ENCODE measurements at regions not wholly inside any gene's neighbourhood (a gene's known extent, or its start where the extent isn't known, plus 50 kb on each side); places are given as distances from the start of the nearest gene placed in this dataset.

DNA sequence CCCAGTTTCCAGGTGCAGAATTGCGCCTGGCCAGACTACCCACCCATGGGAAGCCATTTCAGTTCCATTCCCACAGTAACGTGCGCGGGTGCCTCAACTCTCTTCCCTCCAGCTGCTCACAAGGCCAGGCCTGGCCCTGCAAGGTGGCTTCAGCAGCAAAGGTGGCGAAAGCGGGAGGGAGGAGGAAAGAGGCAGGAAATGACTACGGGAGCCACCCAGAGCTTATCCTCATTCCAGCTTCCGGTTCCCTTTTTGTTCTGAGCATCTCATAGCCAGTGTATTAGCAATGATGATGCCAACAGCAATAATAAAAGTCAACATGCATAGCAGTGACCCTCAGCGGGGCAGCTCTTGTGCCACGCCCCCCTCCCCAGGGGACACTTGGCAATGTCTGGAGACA is 101.5 kb upstream of the BOD1 start:
- no peaks in the 10 kb centered on the region for H3K4me1 Mint-ChIP-seq (ENCODE audit: low read depth in 2 of 2)
- ATAC-seq (replicated peaks) (no peak), DNase-seq (no peak)
- H3K9me3 Mint-ChIP-seq = no peaks in the 10 kb centered on the region
- peaks cover 22 to 48% of the 10 kb centered on the region in 2 donors for H3K27me3 Mint-ChIP-seq
- no peak overlapping the region for H3K4me3 Mint-ChIP-seq
- H3K27ac Mint-ChIP-seq = no peak overlapping the region
- H3K36me3 Mint-ChIP-seq (ENCODE audit: insufficient read depth) = no peaks in the 10 kb centered on the region

DNA sequence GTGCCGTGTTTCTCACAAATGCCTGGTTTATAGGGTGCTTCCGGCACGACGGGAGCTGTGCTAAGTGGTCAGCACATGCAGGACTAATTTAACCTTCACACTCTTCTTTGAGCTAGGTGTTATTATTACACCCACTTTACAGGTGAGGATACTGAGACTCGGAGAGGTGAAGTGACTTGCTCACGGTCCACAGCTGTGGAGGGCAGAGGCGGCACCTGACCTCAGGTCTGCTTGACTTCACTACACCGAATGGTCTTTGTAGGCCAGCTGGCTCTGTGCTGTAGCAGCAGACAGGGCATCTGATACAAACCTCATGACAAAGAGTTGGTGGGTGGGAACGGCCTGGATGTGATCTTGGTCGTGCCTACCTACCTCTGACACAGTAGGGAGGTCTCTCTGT is 102.0 kb upstream of the BOD1 start:
- H3K4me3 Mint-ChIP-seq = no peak overlapping the region
- ATAC-seq (replicated peaks) = no peak
- peaks cover 25 to 49% of the 10 kb centered on the region in 2 donors for H3K27me3 Mint-ChIP-seq
- no peak overlapping the region for H3K27ac Mint-ChIP-seq
- H3K9me3 Mint-ChIP-seq = no peaks in the 10 kb centered on the region
- no peaks in the 10 kb centered on the region for H3K36me3 Mint-ChIP-seq (ENCODE audit: insufficient read depth)
- no peaks in the 10 kb centered on the region for H3K4me1 Mint-ChIP-seq (ENCODE audit: low read depth in 2 of 2)
- DNase-seq = no peak

DNA sequence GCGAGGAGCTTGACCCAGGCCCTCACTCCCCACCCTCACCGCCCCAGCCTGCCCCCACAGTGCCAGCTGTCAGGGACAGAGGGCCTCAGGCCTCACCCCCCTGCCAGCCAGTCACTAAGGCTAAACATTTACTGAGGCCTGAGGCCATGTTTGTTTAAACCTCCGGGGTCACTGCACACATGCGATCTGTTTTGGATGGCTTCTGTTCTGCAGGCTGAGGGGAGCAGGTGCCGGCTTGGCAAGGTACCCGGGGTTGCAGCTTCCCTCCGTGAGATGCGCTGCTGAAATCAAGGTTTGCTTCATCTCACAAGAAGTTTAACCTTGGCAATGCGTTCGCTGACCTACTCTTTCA is 103.3 kb upstream of the BOD1 start:
- H3K4me3 Mint-ChIP-seq = no peak overlapping the region
- no peaks in the 10 kb centered on the region for H3K4me1 Mint-ChIP-seq (ENCODE audit: low read depth in 2 of 2)
- H3K9me3 Mint-ChIP-seq = no peaks in the 10 kb centered on the region
- ATAC-seq (replicated peaks) (no peak), DNase-seq (no peak)
- H3K36me3 Mint-ChIP-seq (ENCODE audit: insufficient read depth) = no peaks in the 10 kb centered on the region
- H3K27me3 Mint-ChIP-seq = peaks cover 32 to 38% of the 10 kb centered on the region in 2 donors
- H3K27ac Mint-ChIP-seq = no peak overlapping the region

DNA sequence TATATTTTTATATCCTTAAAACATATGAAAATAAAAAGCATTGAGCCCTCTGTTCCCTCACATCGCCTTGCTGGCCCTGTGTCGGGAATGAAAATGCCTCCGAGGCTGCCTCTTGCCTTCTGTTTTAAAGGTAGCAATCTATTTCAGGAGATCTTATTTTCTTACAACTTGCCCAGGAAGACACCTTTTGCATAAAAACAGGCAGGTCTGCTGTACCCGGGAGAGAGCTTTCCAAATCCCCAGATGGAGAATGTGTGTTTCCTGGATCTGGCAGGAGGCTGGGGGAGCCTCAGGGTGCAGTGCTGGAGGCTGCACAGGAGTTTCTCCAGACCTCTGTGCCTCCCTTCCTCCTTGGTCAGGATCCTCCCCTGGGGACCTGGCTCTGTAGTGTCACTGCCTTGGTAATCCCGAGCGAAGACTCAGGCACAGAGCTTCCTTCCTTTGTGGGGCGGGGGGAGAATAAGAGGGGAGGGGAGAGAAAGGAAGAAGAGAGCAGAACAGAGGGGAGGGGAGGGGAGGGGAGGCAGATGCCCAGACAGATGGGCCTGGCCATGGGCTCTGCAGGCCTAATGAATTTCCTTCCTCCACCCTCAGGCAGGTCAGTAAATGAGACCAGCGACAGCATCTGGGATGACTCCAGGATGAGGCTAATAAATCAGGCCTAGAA is 104.0 kb upstream of the BOD1 start:
- no peaks in the 10 kb centered on the region for H3K9me3 Mint-ChIP-seq
- peaks cover 33 to 34% of the 10 kb centered on the region in 2 donors for H3K27me3 Mint-ChIP-seq
- ATAC-seq (replicated peaks) = no peak
- H3K4me3 Mint-ChIP-seq = no peak overlapping the region
- H3K27ac Mint-ChIP-seq = no peak overlapping the region
- no peaks in the 10 kb centered on the region for H3K4me1 Mint-ChIP-seq (ENCODE audit: low read depth in 2 of 2)
- no peak for DNase-seq
- H3K36me3 Mint-ChIP-seq (ENCODE audit: insufficient read depth) = no peaks in the 10 kb centered on the region

DNA sequence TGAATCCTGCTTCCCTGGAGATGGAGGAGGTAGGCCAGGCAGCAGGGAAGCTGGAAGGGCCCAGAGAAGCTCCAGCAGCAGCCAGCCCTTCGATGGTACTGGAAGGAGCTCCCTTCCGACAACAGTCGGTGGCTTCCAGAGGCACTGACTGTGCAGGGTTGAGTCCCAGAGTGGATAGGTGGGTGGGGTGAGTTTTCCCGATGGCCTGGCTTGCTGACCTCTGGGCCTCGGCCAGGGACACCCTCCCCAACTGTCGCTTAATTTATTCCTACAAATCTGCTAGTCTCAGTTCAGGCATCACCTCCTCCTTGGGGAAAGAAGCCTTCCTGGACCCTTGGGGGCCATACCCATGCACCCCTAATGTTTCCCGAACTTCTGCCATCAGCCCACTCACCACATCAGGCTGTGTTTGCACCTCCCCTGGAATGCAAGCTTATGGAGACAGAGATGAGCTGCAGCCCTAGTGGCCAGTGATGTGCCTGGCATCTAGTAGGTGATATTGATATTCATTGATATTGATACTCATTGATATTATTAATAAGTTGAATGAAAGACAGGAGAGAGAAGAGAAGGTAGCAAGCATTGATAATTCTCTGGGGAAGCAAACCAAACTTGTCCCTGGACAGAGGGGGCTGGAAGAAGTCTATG is 104.6 kb upstream of the BOD1 start:
- ATAC-seq (replicated peaks) (no peak), DNase-seq (no peak)
- no peaks in the 10 kb centered on the region for H3K9me3 Mint-ChIP-seq
- H3K27ac Mint-ChIP-seq = peak overlapping the region in 1 of 2 donors; percentile 14
- no peaks in the 10 kb centered on the region for H3K4me1 Mint-ChIP-seq (ENCODE audit: low read depth in 2 of 2)
- no peaks in the 10 kb centered on the region for H3K36me3 Mint-ChIP-seq (ENCODE audit: insufficient read depth)
- no peak overlapping the region for H3K4me3 Mint-ChIP-seq
- H3K27me3 Mint-ChIP-seq = peaks cover 30 to 33% of the 10 kb centered on the region in 2 donors

DNA sequence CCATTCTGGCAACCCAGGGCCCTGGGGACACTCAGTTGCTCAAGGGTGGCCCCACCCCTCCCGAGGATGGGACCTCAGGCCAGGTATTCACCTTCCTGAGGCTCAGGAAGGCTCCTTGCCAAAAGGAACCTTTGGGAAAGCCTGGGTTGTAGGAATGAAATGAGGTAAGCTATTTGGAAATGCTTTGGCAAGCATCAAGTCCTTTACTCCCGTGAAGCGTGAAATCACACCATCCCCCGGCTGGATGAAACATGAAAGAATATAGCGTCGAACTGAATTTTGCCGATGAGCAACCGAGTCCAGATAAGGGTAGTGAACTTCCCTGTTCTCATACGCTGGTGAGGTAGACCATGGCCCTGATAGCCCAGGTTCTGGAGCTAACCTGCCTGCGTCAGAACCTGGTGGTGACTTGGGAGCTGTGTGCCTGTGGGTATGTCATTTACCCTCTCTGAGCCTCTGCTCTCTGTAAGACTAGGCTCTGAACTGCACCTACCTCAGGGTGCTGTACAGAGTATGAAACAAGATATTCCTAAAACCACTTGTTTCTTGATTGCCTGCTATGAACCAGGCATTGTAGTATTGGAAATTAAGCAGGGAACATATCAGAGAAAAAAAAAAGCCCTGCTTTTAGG is 105.3 kb upstream of the BOD1 start:
- H3K9me3 Mint-ChIP-seq = no peaks in the 10 kb centered on the region
- ATAC-seq (replicated peaks) (no peak), DNase-seq (no peak)
- no peak overlapping the region for H3K4me3 Mint-ChIP-seq
- H3K4me1 Mint-ChIP-seq (ENCODE audit: low read depth in 2 of 2) = no peaks in the 10 kb centered on the region
- H3K27ac Mint-ChIP-seq = peak overlapping the region in 1 of 2 donors; percentile 14
- peaks cover 30 to 33% of the 10 kb centered on the region in 2 donors for H3K27me3 Mint-ChIP-seq
- no peaks in the 10 kb centered on the region for H3K36me3 Mint-ChIP-seq (ENCODE audit: insufficient read depth)

DNA sequence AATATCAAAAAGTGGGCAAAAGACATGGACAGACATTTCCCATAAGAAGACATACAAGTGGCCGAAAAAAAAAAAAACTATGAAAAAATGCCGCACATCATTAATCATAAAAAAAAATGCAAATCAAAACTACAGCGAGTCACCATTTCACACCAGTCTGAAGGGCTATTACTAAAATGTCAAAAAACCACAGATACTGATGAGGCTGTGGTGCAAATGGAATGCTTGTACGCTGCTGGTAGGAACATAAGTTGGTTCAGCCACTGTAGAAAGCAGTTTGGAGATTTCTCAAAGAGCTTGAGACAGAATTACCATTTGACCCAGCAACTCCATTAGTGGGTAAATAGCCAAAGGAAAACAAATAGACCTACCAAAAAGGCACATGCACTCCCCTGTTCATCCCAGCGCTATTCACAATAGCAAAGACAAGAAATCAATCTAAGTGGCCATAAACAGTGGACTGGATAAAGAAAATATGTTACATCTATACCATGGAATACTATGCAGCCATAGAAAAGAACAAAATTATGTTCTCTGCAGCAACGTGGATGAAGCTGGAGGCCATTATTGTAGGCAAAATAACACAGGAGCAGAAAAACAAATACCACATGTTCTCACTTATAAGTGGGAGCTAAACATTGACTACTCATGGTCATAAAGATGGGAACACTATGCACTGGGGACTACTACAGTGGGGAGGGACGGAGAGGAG is 110.6 kb upstream of the BOD1 start:
- ATAC-seq (replicated peaks) = no peak

GRCh38 chr5:173727839-173728778 is 111.7 kb upstream of the BOD1 start:
- no peak for ATAC-seq (replicated peaks)

More for the DNA sequence above, 110.6 kb upstream of the BOD1 start:
- no peaks in the 10 kb centered on the region for H3K36me3 Mint-ChIP-seq (ENCODE audit: insufficient read depth)
- no peak for DNase-seq
- H3K4me3 Mint-ChIP-seq = no peak overlapping the region
- no peak overlapping the region for H3K27ac Mint-ChIP-seq
- no peaks in the 10 kb centered on the region for H3K4me1 Mint-ChIP-seq (ENCODE audit: low read depth in 2 of 2)
- peaks cover 16 to 20% of the 10 kb centered on the region in 2 donors for H3K27me3 Mint-ChIP-seq
- H3K9me3 Mint-ChIP-seq = no peaks in the 10 kb centered on the region

DNA sequence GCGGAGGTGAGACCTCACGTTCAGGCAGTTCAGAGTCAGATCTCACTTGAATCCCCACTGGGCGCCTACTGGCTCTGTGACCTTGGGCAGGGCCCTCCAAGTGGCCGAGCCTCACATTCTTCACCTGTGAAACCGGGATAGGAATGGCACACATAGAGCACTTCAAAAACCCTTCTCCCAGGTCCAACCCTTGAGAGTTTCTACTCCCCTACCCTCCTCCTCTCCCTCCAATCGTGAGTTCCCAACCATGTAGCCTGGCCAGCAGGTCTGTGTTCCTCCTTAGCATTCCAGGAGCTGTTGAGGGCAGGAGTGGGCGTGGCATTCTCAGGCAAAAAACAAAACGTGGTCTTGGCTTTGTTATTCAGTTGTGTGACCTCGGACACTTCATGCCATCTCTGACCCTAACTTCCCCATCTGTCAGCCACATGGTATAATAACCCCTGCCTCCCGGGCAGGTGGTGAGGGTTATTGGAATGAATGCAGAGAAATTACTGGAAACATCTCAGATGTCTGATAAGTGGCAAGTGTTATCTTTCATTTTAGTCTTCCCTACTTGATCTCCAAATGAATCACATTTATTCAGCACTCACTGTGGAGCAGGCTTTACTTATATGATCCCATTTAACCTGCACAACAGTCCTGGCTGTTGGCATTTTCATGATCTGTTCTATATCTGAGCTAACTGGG is 112.8 kb upstream of the BOD1 start:
- H3K27ac Mint-ChIP-seq = no peak overlapping the region
- no peaks in the 10 kb centered on the region for H3K4me1 Mint-ChIP-seq (ENCODE audit: low read depth in 2 of 2)
- DNase-seq = no peak
- ATAC-seq (replicated peaks) = no peak
- peaks cover 5 to 6% of the 10 kb centered on the region in 2 donors for H3K27me3 Mint-ChIP-seq
- H3K9me3 Mint-ChIP-seq = no peaks in the 10 kb centered on the region
- H3K36me3 Mint-ChIP-seq (ENCODE audit: insufficient read depth) = no peaks in the 10 kb centered on the region
- no peak overlapping the region for H3K4me3 Mint-ChIP-seq

More at GRCh38 chr5:173727839-173728778, 111.7 kb upstream of the BOD1 start:
- Mint-ChIP-seq H3K36me3 (ENCODE audit: insufficient read depth) (no peaks in the 10 kb centered on the region), H3K27ac (no peak overlapping the region), H3K9me3 (no peaks in the 10 kb centered on the region), H3K4me3 (no peak overlapping the region), H3K27me3 (peaks cover 6 to 9% of the 10 kb centered on the region in 2 donors), H3K4me1 (ENCODE audit: low read depth in 2 of 2) (no peaks in the 10 kb centered on the region)
- no peak for DNase-seq

GRCh38 chr5:173730632-173731298 is 114.3 kb upstream of the BOD1 start:
- DNase-seq (no peak), ATAC-seq (replicated peaks) (no peak)
- H3K27me3 Mint-ChIP-seq = peaks cover 0 to 6% of the 10 kb centered on the region in 2 donors
- H3K27ac Mint-ChIP-seq = no peak overlapping the region
- no peaks in the 10 kb centered on the region for H3K36me3 Mint-ChIP-seq (ENCODE audit: insufficient read depth)
- no peaks in the 10 kb centered on the region for H3K9me3 Mint-ChIP-seq
- H3K4me1 Mint-ChIP-seq (ENCODE audit: low read depth in 2 of 2) = no peaks in the 10 kb centered on the region
- no peak overlapping the region for H3K4me3 Mint-ChIP-seq

GRCh38 chr5:173733021-173733420 is 116.6 kb upstream of the BOD1 start:
- peaks cover 0 to 2% of the 10 kb centered on the region in 2 donors for H3K4me1 Mint-ChIP-seq (ENCODE audit: low read depth in 2 of 2)
- H3K9me3 Mint-ChIP-seq = no peaks in the 10 kb centered on the region
- H3K36me3 Mint-ChIP-seq (ENCODE audit: insufficient read depth) = no peaks in the 10 kb centered on the region
- peaks cover 0 to 6% of the 10 kb centered on the region in 2 donors for H3K27me3 Mint-ChIP-seq
- no peak overlapping the region for H3K27ac Mint-ChIP-seq
- no peak for ATAC-seq (replicated peaks)
- no peak overlapping the region for H3K4me3 Mint-ChIP-seq
- DNase-seq = no peak

DNA sequence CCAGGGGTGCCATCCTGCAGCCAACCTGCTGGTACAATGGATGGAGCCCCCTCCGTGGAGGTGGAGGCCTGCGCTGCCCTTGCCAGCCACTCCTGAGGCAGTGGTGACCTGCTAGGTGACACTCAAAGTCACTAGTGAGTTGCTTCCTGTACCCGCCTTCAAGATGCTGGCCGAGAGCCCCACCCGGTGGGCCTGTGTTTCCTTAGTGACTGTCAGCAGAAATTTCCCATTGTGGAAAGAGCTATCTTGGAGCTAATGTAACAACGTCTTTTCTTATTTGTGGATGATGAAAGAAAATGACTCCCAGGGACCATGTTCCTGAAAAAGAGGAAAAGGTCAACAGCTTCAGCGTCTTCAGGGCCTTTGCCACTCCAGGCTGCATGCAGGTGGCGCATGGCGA is 117.0 kb upstream of the BOD1 start:
- DNase-seq (no peak), ATAC-seq (replicated peaks) (no peak)
- Mint-ChIP-seq H3K4me3 (no peak overlapping the region), H3K27me3 (peaks cover 0 to 6% of the 10 kb centered on the region in 2 donors), H3K27ac (no peak overlapping the region), H3K9me3 (no peaks in the 10 kb centered on the region), H3K4me1 (ENCODE audit: low read depth in 2 of 2) (peaks cover 0 to 2% of the 10 kb centered on the region in 2 donors), H3K36me3 (ENCODE audit: insufficient read depth) (no peaks in the 10 kb centered on the region)
